Breast epithelium (tissue), 3 donors: ENCODE measurements at regions not wholly inside any gene's neighbourhood (a gene's known extent, or its start where the extent isn't known, plus 50 kb on each side); places are given as distances from the start of the nearest gene placed in this dataset.

Experiments used
- CTCF ChIP-seq, 3 donors: fragments of 450-650 bp; IDR thresholded peaks; one replicate each; pipeline ENCODE4 v1.5.1; 2016 to 2017; ENCODE audit warnings: antibody characterized with exemption in 3 of 3, mild to moderate bottlenecking in 3 of 3, moderate library complexity in 3 of 3
- POLR2A ChIP-seq: fragments of 450-650 bp; IDR thresholded peaks from one replicate; pipeline ENCODE4 v1.6.1; 2016; ENCODE audit warnings: antibody characterized with exemption, mild to moderate bottlenecking, moderate library complexity
- POLR2AphosphoS5 ChIP-seq, 3 donors: sonication (generic); formaldehyde crosslinking; IDR thresholded peaks; one replicate each; pipeline ENCODE4 v1.6.1; 2017; ENCODE audit warnings: antibody characterized with exemption in 3 of 3

DNA sequence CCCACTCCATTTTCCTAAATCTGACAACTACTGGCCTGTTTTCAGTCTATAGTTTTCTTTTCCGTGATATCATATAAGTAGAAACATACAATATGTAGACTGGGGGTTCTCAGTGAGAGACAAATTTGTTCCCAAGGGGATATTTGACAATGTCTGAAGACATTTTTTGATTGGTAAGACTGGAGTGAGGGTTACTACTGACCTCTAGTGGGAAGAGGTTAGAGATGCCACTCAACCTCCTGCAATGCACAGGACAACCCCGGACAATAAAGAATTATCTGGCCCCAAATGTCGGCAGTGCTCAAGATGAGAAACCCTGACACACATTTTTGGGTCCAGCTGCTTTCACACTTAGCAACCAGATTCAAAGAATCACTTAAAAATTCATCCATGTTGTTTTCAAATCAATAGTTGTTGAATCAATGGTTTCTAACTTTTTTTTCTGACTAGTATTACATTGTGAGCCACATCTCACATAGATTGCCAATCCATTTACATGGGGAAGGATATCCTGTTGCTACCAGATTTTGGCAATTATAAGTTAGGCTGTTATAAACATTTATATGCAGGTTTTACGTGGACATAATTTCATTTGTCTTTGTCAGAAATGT lies 307.1 kb downstream of the RPL10L start:
- TF ChIP-seq POLR2AphosphoS5 (IDR thresholded peaks at IDR 0.05): no peak
- TF ChIP-seq POLR2A: no peak
- peak in 2 of 3 donors; percentile 32 to 34 for TF ChIP-seq CTCF (IDR thresholded peaks at IDR 0.05)
